Calu3 (cell line): ENCODE measurements at regions not wholly inside any gene's neighbourhood (a gene's known extent, or its start where the extent isn't known, plus 50 kb on each side); places are given as distances from the start of the nearest gene placed in this dataset.

ENCODE experiments used
- BruUV-seq: library from RNA; stranded (reverse); fragments of 400-500 nt; replicated peaks from 2 replicates; lab custom pipeline; 2021; lab: Mats Ljungman, UMichigan
- CTCF ChIA-PET: fragments of 300-600 bp; sonication (Branson Sonifier 250); formaldehyde crosslinking; loops from one replicate; lab custom pipeline; 2022; ENCODE audit warnings: antibody characterized with exemption; lab: Charles Lee
- DNase-seq: peaks from one replicate; pipeline ENCODE4 v3.0.0; 2022
- H3K27ac Mint-ChIP-seq: one replicate; pipeline ENCODE4 v1.8.0; 2022; ENCODE audit warnings: mixed read lengths; ENCODE audit not compliant: unreplicated experiment
- H3K27me3 Mint-ChIP-seq: one replicate; pipeline ENCODE4 v1.8.0; 2022; ENCODE audit warnings: mixed read lengths; ENCODE audit not compliant: unreplicated experiment
- H3K36me3 Mint-ChIP-seq: one replicate; pipeline ENCODE4 v1.8.0; 2022; ENCODE audit warnings: mild to moderate bottlenecking, moderate library complexity, mixed read lengths; ENCODE audit not compliant: insufficient read depth, unreplicated experiment
- H3K4me1 Mint-ChIP-seq: one replicate; pipeline ENCODE4 v1.8.0; 2022; ENCODE audit warnings: mild to moderate bottlenecking, low read depth, mixed read lengths; ENCODE audit not compliant: unreplicated experiment
- H3K4me3 Mint-ChIP-seq: one replicate; pipeline ENCODE4 v1.8.0; 2022; ENCODE audit warnings: mild to moderate bottlenecking, low read depth, moderate library complexity, mixed read lengths; ENCODE audit not compliant: unreplicated experiment
- H3K9me3 Mint-ChIP-seq: one replicate; pipeline ENCODE4 v1.8.0; 2022; ENCODE audit warnings: low read depth, mixed read lengths; ENCODE audit not compliant: unreplicated experiment
- CTCF ChIP-seq: fragments of 200-600 bp; IDR thresholded peaks from one replicate; pipeline ENCODE4 v1.8.0; 2022; ENCODE audit warnings: antibody characterized with exemption; ENCODE audit not compliant: unreplicated experiment
- intact Hi-C: fragments of 100-400 bp; cut with micrococcal nuclease; formaldehyde crosslinking; loops from one replicate; pipeline ENCODE4 v1.10.0; 2022; ENCODE audit not compliant: unreplicated experiment

GRCh38 chr10:20616056-20616671 is 280.9 kb downstream of the NEBL start:
- BruUV-seq = no TSS peak
- no peaks in the 10 kb centered on the region for H3K36me3 Mint-ChIP-seq
- peaks cover 7% of the 10 kb centered on the region for H3K9me3 Mint-ChIP-seq
- CTCF ChIA-PET = no interaction called here
- H3K4me3 Mint-ChIP-seq = no peak overlapping the region
- intact Hi-C loops = no loop called here
- H3K27me3 Mint-ChIP-seq = no peaks in the 10 kb centered on the region
- no peaks in the 10 kb centered on the region for H3K4me1 Mint-ChIP-seq
- no peak for DNase-seq
- TF ChIP-seq CTCF = no peak
- H3K27ac Mint-ChIP-seq = no peak overlapping the region

- no peak overlapping the region for H3K27ac Mint-ChIP-seq
- no peaks in the 10 kb centered on the region for H3K4me1 Mint-ChIP-seq
- H3K36me3 Mint-ChIP-seq = no peaks in the 10 kb centered on the region
- BruUV-seq = no TSS peak
- DNase-seq = no peak
- H3K4me3 Mint-ChIP-seq = no peak overlapping the region
- no peaks in the 10 kb centered on the region for H3K27me3 Mint-ChIP-seq
- CTCF ChIA-PET = no interaction called here
- peaks cover 7% of the 10 kb centered on the region for H3K9me3 Mint-ChIP-seq
- TF ChIP-seq CTCF = no peak
- intact Hi-C loops = no loop called here
Observed at GRCh38 chr10:20615395-20615794, 281.7 kb downstream of the NEBL start.

GRCh38 chr10:20614911-20615310 is 282.2 kb downstream of the NEBL start:
- no peaks in the 10 kb centered on the region for H3K4me1 Mint-ChIP-seq
- H3K27me3 Mint-ChIP-seq = no peaks in the 10 kb centered on the region
- no peaks in the 10 kb centered on the region for H3K36me3 Mint-ChIP-seq
- no TSS peak for BruUV-seq
- CTCF ChIA-PET = no interaction called here
- intact Hi-C loops = no loop called here
- H3K4me3 Mint-ChIP-seq = no peak overlapping the region
- DNase-seq = no peak
- H3K27ac Mint-ChIP-seq = no peak overlapping the region
- H3K9me3 Mint-ChIP-seq = peaks cover 9% of the 10 kb centered on the region
- no peak for TF ChIP-seq CTCF

- no peak for TF ChIP-seq CTCF
- Mint-ChIP-seq H3K27ac (no peak overlapping the region), H3K36me3 (no peaks in the 10 kb centered on the region), H3K9me3 (peaks cover 9% of the 10 kb centered on the region), H3K27me3 (no peaks in the 10 kb centered on the region), H3K4me3 (no peak overlapping the region), H3K4me1 (no peaks in the 10 kb centered on the region)
- intact Hi-C loops = no loop called here
- no TSS peak for BruUV-seq
- no peak for DNase-seq
- CTCF ChIA-PET = no interaction called here
Observed at GRCh38 chr10:20608503-20608902, 288.6 kb downstream of the NEBL start.
